ENCODE measurements at regions not wholly inside any gene's neighbourhood (a gene's known extent, or its start where the extent isn't known, plus 50 kb on each side); places are given as distances from the start of the nearest gene placed in this dataset.

DNA sequence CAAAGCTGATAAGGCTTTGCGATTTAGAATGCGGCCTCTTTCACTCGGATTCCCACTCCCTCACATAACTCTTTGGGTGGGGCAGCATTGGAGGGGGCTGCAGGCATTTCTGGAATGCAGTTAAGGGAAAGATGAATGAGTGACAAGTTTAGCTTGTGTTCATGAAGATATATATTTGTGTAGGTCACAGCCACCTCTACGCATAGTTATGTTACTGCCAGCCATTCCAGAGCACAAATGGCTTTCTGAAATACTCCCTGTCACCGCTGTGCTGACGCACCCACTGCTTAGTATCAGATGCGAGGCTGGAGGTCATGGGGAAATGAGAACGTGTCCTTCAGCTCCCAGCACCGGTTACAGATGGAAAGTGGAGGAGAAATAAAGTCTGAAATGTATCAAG lies 54.1 kb upstream of the ATP1A1 start:
- no peak for DNase-seq
- POLR2A ChIA-PET = no interaction called here
- CTCF ChIA-PET = no interaction called here
- Mint-ChIP-seq H3K4me3 (no peak overlapping the region), H3K9me3 (no peaks in the 10 kb centered on the region), H3K27ac (no peak overlapping the region), H3K4me1 (peaks cover 18% of the 10 kb centered on the region), H3K36me3 (ENCODE audit: low read depth) (no peaks in the 10 kb centered on the region), H3K27me3 (no peaks in the 10 kb centered on the region)

- Mint-ChIP-seq H3K36me3 (ENCODE audit: low read depth) (no peaks in the 10 kb centered on the region), H3K27me3 (no peaks in the 10 kb centered on the region), H3K4me1 (peaks cover 31% of the 10 kb centered on the region), H3K9me3 (no peaks in the 10 kb centered on the region), H3K27ac (no peak overlapping the region), H3K4me3 (no peak overlapping the region)
- ChIA-PET CTCF (no interaction called here), POLR2A (no interaction called here)
- DNase-seq = no peak
These were observed 52.2 kb upstream of the ATP1A1 start for GRCh38 chr1:116320874-116321273.

- Mint-ChIP-seq H3K36me3 (ENCODE audit: low read depth) (no peaks in the 10 kb centered on the region), H3K27ac (no peak overlapping the region), H3K9me3 (no peaks in the 10 kb centered on the region), H3K27me3 (no peaks in the 10 kb centered on the region), H3K4me3 (no peak overlapping the region), H3K4me1 (peaks cover 40% of the 10 kb centered on the region)
- DNase-seq = no peak
- CTCF ChIA-PET = interaction anchor here (0.8 kb wide), 1 partner anchor 163 kb away, joined by 6 read pairs; no protein-coding TSS in a partner anchor
- POLR2A ChIA-PET = interaction anchor here (0.8 to 1.0 kb wide), 3 partner anchors 54 to 98 kb away, joined by 3 to 4 read pairs (median 3); no protein-coding TSS in a partner anchor
These were observed 51.3 kb upstream of the ATP1A1 start for GRCh38 chr1:116321766-116322175.

- Mint-ChIP-seq H3K4me1 (peaks cover 40% of the 10 kb centered on the region), H3K27ac (no peak overlapping the region)
- CTCF ChIA-PET = no interaction called here
These were observed 50.2 kb upstream of the ATP1A1 start for GRCh38 chr1:116322752-116323405.

More at GRCh38 chr1:116322752-116323405, 50.2 kb upstream of the ATP1A1 start:
- H3K27me3 Mint-ChIP-seq = no peaks in the 10 kb centered on the region
- POLR2A ChIA-PET = no interaction called here
- no peaks in the 10 kb centered on the region for H3K9me3 Mint-ChIP-seq
- no peak for DNase-seq
- no peaks in the 10 kb centered on the region for H3K36me3 Mint-ChIP-seq (ENCODE audit: low read depth)
- no peak overlapping the region for H3K4me3 Mint-ChIP-seq

All from activated CD4-positive, alpha-beta memory T cell treated with anti-CD3 and anti-CD28 coated beads, Interleukin-2, amount 10 ng/mL, durations not matched to agents 7 days and 5 days (primary cell).